ENCODE measurements at regions not wholly inside any gene's neighbourhood (a gene's known extent, or its start where the extent isn't known, plus 50 kb on each side); places are given as distances from the start of the nearest gene placed in this dataset.
A peak's percentile ranks its signal among the peaks of the same experiment; 100 is the strongest.
"Not testable (repeated sequence)": the region's sequence is repeated elsewhere in the genome, so short reads cannot be mapped to it uniquely, and the experiment has no call there.

DNA sequence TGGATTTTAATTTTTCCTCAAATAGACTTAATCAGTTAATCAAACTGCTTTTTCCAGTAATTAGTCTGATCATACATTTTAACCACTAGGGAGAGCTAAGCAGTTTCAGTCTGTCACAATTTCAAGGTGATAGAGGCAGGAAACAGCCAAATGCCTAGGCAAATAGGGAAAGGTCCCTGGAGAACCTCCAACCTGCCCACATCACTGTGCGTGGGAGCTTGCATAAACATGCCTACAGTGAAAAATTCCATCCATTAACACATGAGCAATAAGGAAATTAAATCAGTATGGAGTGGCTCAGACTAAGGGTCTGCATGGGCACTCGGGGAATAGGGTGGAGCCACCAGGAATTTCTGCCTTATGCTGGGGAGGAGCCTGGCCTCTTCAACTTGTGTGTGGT lies 74.6 kb downstream of the AASDHPPT start:
- DNase-seq, result no peak

DNA sequence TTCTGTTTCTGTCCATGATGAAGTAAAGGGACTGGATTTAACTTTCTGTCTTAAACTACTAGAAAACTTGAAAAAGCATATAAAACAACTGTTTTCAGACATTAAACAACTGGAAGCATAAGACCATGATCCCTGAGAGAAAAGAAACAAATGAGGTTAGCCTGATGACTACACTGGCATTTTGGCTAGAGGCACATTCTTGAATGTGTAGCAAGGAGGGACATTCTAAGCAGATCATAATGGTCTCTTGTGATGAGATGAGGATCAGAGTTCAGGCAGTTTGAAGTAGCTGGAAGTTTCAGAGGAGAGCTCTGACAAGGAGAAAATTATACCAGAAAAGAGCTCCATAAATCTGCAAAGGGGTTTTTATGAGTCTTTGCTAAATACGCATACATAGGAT lies 75.4 kb downstream of the AASDHPPT start:
- no peak for DNase-seq

DNA sequence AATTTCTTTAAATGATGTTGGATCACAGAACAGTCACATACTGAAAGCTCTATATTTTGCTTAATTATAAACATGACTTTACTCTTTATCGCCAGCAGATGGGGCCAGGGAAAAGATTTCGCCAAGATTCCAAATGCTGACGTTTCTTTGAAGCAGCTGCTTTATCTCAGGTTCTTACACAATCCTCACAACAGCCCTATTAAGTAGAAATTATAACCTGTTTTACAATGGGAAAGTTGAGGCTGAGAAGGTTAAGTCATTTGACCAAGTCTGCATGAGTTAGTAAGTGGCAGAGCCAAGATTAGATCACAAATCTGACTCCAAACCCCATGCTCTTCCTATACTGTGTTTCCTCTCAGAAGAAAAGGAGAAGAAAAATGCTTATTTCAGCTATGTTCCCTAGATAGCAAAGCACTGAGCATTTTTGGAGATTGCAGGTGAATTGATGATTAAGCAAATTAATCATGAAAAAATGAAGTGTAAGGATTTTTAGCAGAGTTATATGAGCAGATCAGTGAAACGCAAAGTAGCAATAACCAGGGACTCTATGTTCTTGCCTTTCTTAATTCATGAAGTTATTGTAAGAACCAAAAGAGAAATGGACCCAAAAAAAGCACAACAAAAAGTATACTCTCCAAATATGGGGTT lies 79.0 kb downstream of the AASDHPPT start:
- peak; percentile 21 to 41 (median 22) for DNase-seq

DNA sequence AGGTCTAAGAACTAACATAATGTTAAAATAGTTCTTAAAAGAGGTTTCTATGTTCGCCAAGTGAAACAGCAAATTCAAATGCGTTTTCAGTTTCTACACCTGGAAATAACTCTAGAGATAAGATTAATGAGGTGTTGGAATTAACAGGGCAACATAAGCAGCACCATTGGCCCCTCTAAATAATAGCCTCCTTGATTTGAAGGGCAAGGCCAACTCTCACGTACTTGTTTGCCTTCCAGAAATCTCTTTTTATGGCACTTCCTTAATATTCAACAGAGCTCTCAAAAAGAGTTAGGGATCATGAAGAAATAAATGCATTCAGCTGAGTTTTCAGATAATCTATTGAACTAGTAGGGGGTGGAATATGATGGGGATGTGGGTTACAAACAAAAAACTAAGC lies 80.9 kb downstream of the AASDHPPT start:
- DNase-seq, result no peak

DNA sequence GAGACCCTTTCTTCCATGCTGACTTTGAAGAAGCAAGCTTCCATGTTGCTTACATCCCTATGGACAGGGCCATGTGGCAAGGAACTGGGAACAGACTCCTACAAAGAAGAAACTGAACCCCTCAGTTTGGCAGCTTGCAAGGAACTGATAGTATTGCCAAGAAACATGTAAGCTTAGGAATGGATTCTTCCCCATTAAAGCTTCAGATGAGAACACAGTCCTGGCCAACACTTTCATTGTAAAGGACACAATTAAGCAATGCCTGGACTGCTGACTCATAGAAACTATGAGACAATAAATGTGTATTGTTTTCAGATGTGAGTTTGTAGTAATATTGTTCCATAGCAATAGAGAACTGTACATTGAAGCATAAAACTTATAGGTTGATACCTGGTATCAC lies 82.4 kb downstream of the AASDHPPT start:
- no peak for DNase-seq

DNA sequence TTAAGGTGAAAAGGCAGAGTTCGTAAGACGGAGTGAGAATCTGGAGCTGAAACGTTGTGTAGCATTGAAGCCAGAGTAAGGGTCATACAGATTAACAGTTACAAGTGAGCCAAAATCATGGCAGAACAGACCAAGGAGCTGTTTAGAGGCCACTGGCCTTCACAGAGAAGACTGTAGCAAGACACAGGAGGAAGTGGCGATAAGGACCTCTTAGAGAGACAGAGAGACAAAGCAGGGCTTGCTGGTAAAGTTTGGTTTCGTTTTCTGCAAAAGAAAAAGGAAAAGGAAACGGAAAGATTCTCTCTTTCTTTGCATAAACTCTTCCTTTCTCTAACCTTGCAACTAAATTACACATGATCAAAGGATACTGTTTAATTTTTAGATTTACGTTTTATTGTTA lies 83.0 kb downstream of the AASDHPPT start:
- no peak for DNase-seq

DNA sequence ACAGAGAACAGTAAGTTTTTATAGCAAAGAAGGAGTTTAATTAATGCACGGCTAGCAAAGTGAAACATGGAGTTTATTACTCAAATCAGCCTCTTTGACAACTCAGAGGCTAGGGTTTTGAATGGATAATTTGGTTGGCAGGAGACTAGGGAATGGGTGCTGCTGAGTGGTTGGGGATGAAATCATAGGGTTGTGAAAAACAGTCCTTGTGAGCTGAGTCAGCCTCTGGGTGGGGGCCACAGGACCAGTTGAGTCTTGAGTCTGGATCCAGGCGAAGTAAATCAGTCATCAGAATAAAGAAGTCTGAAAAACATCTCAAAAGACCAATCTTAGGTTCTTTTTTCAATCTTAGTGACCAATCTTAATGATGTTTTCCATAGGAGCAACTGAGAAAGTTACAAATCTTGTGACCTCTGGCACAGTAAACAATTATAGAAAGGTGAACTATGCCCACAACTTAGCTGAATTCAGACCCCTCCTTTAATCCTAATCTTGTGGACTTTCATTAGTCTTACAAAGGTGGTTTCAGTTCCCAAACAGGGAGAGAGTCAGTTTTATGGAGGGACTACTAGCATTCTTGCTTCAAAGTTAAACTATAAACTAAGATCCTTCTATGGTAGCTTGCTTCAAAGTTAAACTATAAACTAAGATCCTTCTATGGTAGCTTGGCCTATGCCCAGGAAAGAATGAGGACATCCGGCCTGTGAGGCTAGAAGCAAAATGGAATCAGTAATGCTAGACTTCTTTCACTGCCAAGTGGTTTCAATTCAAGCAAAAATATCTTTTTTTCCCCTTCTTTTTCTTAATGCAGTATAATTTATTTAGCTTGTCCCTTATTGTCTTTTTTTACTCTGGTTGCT lies 84.5 kb downstream of the AASDHPPT start:
- DNase-seq, result no peak

DNA sequence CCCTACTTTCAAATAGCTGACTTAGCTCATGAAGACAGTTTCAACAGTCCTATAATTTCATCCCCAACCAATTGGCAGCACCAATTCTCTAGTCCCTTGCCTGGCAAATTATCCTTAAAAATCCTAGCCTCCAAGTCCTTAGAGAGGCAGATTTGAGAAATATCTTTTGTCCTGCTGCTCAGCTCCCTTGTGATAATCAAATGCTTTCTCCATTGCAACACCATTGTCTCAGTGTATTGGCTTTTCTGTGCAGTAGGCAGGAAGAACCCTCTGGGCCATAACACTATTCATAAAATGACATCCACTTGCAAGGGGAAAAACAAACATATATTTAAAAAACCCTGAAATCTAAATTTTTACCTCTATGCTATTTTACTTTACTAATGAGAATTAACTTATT lies 89.6 kb downstream of the AASDHPPT start:
- no peak for DNase-seq

DNA sequence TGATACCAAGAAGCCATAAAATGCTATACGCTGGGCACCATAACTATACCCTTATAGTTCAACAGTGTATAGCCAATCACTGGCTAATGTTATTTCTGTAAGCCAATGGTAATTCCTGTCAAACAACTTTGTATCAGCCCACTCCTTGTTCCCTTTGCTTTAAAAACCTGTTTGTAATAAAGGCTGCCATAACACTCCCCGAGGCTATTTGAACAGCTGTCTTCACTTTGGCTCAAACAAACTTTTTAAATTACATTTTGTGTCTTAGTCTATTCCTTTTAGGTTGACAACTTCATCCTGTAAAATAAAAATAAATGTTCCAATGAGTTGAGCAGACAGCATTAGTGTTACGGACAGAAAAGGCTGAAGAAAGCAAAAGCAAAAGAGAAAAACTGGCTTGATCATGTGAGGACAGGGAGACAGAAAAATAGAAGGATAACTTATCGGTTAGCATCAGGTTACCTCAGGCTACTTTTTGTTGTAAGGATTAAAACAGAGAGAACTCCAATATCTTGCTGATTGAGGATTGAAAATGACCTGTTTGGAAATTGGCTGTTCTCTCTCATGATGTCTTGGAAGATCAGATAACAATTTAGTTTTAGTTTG lies 95.0 kb downstream of the AASDHPPT start:
- no peak for DNase-seq

DNA sequence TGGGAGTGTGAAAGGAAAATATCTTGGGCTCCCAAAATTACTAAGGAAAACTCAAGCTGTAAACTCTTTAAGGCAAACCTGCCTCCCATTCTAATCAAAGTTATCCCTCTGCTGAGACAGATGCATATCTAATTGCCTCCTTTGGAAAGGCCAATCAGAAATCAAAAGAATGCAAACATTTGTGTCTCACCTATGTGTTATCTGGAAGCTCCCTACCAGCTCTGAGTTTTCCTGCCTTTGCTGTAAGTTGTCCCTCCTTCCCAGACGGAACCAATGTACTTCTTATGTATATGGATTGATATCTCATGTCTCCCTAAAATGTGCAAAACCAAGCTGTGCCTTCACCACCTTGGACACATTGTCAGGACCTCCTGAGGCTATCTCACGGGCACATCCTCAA lies 95.8 kb downstream of the AASDHPPT start:
- no peak for DNase-seq

DNA sequence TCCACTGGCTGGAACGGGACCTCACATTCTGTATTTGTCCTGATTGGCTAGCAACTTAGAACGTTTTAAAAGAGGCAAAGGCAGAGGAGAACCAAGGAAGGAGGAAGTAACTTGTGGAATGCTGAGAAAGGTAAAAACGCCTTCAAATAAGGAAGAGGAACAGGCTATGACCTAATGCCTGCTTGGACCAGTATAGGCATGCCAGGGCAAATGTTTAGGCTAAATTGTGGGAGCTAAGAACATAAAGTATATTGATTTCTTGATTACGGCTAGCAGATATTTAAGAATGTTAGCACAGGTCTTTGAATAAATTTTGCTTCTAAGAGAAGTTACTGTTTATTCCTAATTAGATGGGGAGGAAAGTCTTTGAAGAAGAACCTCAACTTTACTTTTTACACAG lies 96.5 kb downstream of the AASDHPPT start:
- not testable (repeated sequence) for DNase-seq

DNA sequence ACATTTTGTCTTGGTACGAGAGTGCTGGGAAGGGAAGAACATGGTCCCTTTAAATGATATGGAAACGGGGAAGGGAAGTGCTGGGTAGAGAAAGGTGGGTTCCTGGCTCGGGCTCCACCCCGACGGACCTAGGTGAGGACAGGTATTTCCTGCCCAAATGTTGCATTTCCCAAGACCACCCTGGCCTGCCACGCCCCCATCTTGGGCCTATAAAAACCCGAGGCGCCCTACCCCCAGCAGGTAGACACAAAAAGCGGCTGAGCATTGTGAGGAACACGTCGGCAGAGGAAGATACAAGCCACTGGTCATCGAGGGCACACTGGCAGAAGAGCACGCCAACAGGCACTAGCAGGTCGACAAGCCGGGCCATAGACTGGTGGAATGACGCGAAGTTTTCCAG lies 99.4 kb downstream of the AASDHPPT start:
- no peak for DNase-seq

DNA sequence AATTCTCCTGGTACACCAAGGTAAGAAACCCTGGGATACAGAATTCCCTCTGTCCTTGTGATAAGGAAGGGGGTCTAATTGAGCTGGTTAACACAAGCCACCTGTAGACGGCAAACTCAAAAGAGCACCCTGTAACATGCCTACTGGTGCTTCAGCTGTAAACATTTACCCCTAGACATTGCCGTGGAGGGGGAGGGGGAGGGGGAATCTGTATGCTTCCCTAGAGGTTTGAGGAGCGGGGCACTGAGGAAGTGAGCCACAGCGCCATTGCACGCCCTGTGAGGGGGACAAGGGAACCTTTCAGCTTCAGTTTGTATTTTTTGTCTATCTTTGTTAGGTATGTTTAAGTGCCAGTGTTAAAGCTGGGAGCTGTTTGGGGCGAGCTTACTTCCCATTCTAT lies 99.8 kb downstream of the AASDHPPT start:
- no peak for DNase-seq

DNA sequence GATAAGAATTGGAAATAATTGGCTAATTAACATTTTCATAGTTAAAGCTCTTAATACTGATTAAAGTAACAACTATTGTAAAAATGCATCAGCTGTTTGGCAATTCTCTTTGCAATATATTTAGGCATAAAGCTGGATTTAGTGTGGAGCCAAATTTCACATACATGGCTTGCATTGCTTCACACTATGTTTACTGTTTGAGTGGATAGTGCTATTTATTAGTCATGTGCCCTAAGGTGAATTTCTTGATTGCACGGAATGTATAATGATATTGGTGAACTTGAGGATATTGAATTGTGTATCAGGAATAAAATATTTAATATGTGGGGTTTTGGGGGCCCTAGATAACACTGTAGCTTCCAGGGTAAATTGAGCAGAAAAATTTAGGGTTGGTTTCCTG lies 100.9 kb downstream of the AASDHPPT start:
- no peak for DNase-seq

DNA sequence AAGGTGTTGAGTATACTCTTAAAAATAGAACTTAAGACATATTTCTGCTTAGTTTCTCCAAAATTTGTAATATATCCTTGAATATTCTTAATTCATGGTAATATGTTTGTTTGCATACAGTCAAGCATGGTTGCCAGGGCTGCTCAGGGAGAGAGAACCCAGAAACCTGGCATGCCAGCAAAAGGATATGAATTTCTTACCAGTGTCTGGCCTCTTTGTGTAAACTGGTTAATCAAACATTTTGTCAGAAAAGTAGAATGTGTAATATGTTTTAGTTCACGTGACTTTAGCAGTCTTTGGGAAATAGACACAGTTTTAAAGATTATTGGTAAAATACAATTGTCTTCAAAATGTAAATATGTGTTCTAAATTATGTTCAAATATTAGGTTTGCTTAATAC lies 101.6 kb downstream of the AASDHPPT start:
- DNase-seq, result no peak

DNA sequence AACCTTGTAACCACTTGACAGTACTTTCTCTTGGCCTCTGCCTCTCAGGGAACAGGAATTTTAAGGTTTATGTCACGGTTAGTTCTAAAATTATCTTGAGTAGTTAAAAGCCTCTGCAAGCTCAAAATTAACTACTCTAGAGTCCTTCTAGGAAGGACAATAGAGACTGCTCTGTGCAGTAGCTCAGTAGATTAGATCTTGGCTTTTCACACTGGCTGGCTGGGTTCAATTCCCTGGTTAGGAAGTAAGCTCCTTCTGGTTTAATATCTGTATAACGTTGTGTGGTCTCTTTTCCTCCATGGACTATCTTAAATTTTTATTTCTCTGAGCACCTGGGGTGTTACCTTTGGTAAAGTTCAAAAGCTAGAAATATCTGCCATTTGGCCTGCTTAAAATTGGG lies 109.2 kb downstream of the AASDHPPT start:
- no peak for DNase-seq

DNA sequence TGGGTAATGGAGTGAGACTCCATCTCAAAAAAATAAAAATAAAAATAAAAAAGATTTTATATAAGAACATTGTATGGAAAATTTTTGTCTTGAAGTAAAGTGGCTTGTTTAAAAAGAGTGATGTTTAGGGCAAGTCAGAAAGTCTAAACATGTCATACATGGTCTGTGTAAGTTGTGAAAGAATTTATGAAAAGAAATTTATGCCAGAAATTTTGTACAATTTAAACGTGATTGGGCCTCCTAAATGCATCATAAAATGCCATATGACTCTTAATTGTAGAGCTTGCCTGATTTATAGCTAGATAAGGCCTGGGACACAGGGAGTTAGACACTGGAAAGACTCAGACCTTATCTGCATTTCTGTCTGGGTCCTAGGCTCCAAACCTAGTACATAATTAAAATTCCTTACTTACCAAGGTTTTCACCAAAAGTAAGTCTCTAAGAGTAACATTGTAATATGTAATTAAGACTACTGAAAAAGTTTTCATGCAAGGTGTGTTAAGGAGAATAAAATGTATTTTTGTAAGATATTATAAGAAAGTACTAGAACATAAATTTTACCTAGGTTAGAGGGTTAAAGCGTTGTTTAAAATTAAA lies 110.5 kb downstream of the AASDHPPT start:
- DNase-seq, result no peak

DNA sequence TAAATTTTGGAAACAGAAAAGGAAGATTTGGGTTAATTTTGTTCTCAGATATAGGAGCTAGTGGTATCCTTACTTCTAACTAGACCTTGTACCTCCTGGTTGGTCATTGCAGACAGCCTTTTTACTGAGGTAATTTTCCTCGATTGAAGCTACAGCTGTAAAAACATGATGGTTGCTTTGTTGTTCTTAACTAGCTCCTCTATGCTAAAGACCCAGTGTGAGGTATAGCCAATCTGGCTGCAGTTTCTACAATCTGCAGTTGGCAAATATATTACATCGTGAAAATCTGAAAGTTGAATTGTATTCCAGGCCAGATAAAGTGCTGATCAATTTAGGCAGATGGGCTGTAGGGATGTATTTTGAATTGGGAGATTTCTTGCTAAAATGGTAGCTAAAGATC lies 116.5 kb downstream of the AASDHPPT start:
- no peak for DNase-seq

DNA sequence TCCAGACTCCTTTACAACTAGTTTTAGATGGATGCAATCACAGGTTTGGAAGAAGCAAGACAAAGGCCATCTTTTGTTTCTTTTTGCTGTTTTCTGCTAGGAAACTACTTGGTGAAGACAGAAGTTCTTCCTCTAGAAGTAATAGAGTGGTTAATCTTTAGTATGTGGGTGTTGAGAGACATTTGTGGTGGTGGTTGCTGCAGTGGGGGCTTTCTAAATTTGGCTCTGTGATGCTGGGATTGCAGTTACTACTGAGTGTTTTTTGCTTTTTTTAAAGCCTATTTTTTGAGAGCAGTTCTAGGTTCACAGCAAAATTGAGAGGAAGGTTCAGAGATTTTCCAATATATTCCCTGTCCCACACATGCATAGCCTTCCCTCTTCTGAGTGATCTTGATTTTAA lies 120.0 kb downstream of the AASDHPPT start:
- DNase-seq, result no peak

DNA sequence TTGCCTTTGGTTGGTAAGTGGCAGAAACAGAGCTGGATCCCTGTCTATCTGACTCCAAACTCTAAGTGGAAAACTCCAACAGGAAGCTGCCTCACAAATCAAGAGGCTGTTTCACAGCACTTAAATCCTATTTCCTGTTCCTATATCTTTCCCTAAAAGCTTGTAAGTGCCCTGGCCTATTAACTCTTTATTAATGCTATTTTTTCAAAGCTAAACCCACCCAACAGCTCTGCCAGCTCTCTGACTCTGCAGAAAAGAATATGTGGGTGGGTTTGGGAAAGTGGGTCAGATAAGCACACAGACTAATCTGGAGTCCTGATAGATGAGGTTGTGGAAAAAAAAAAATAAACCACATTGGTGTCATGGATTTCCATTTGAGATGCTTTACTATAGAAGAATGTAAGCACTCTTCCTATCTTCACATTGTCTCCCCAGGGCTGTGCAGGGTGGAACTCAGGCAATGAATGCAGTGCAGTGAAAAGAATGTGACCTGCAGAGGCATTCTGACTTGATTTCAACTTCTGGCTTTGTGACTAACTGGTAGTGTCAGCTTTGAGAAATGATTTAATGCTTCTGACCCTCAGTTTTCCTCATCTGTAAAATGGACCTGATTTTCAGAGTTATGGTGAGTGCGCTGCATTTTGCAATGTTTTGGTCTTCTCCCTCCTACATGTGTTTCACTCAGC lies 125.6 kb downstream of the AASDHPPT start:
- no peak for DNase-seq

DNA sequence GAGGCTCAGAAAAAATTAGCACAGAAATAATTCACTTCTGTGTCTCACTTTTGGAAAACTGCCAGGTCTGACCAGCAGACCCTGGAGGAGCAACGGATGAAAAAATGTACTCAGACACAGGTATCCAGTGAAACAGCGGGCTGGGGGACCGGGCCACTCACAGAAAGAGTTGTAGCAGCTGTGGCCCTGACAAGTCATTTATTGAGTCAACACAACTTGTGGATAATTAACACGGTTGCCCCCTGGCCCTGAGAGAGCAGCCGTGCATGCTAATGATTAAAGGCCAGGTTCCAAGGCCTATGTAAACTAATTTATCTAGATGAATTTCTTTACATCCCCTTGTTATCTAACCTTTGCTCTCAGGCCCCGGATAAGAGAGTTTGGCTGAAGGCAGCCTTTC lies 131.3 kb downstream of the AASDHPPT start:
- DNase-seq, result no peak

DNA sequence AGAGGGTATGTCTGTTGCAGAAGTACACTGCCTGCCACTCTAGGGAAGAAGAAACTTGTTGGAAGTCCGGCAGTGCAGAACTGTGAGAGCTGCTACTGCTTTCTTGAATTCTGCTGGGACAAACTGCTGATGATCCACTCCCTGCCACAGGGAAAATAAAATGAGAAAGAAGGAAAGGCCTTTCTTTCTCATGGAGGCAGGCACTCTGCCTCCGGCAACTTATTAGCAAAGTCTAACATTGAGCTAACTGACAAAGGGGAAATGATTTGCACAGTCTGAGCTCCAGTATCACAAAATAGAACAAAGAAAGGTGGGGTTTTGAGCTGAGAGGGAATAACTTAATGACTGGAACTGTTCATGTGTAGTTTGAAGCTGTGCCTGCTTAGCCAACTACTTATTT lies 134.6 kb downstream of the AASDHPPT start:
- DNase-seq, result no peak

DNA sequence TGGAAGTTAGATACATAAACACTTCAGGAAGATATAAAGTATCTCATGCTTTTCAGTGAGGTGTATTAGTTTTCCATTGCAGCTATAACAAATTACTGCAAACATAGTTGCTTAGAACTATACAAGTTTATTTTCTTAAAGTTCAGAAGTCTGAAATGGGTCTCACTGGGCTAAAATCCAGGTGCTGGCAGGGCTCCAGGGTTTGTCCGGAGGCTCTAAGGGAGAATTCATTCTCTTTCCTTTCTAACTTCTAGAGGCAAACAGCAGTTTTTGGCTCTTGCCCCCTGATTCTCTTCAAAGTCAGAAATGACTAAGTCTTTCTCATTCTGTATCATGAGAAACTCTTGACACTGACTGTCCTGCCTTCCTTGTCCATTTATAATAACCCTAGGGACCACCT lies 138.8 kb downstream of the AASDHPPT start:
- no peak for DNase-seq
